Smooth muscle cell (in vitro differentiated cells): ENCODE measurements at regions not wholly inside any gene's neighbourhood (a gene's known extent, or its start where the extent isn't known, plus 50 kb on each side); places are given as distances from the start of the nearest gene placed in this dataset.

Experiments used
- DNase-seq: peaks from one replicate; lab custom pipeline; 2025; ENCODE audit not compliant: unreplicated experiment; lab: John Stamatoyannopoulos, UW
- H2AFZ ChIP-seq: fragments of 200-600 bp; sonication (generic); 2 replicates; pipeline ENCODE4 v1.6.0; 2016; ENCODE audit warnings: antibody characterized with exemption, low read depth, mild to moderate bottlenecking
- H3F3A ChIP-seq: fragments of 200-600 bp; sonication (generic); 2 replicates; pipeline ENCODE4 v1.6.0; 2017; ENCODE audit warnings: antibody characterized with exemption, low read depth
- H3K27ac ChIP-seq: fragments of 200-600 bp; sonication (generic); 2 replicates; pipeline ENCODE4 v1.5.1; 2016; ENCODE audit warnings: low read depth, mild to moderate bottlenecking
- H3K27me3 ChIP-seq: fragments of 200-600 bp; sonication (generic); 2 replicates; pipeline ENCODE4 v1.6.1; 2016; ENCODE audit warnings: low read depth, mild to moderate bottlenecking
- H3K36me3 ChIP-seq: fragments of 200-600 bp; sonication (generic); 2 replicates; pipeline ENCODE4 v1.5.1; 2016; ENCODE audit warnings: low read depth
- H3K4me1 ChIP-seq: fragments of 200-600 bp; sonication (generic); 2 replicates; pipeline ENCODE4 v1.5.1; 2016; ENCODE audit warnings: low read depth
- H3K4me2 ChIP-seq: fragments of 200-600 bp; sonication (generic); 2 replicates; pipeline ENCODE4 v1.6.0; 2016; ENCODE audit warnings: mild to moderate bottlenecking
- H3K4me3 ChIP-seq: fragments of 200-600 bp; sonication (generic); 2 replicates; pipeline ENCODE4 v1.5.1; 2016; ENCODE audit warnings: mild to moderate bottlenecking
- H3K79me2 ChIP-seq: fragments of 200-600 bp; sonication (generic); 2 replicates; pipeline ENCODE4 v1.6.0; 2016; ENCODE audit warnings: low read depth, mild to moderate bottlenecking
- H3K9ac ChIP-seq: fragments of 200-600 bp; sonication (generic); 2 replicates; pipeline ENCODE4 v1.6.0; 2016; ENCODE audit warnings: low read depth
- H3K9me3 ChIP-seq: fragments of 200-600 bp; sonication (generic); replicated peaks from 2 replicates; pipeline ENCODE4 v1.5.1; 2016; ENCODE audit warnings: low read depth
- H4K20me1 ChIP-seq: fragments of 200-600 bp; sonication (generic); 2 replicates; pipeline ENCODE4 v1.6.0; 2016; ENCODE audit warnings: low read depth
- WGBS: methylation state at CpG from one replicate; pipeline ENCODE4 v1.1.7; 2016; ENCODE audit warnings: low lambda C conversion rate; 5-methylcytosine and 5-hydroxymethylcytosine counted together
- TF ChIP-seq, protein P1 (sequence below): fragments of 200-600 bp; sonication (generic); IDR thresholded peaks from 2 replicates; pipeline ENCODE4 v1.5.1; 2017; ENCODE audit warnings: borderline replicate concordance, mild to moderate bottlenecking, antibody characterized with exemption; ENCODE audit not compliant: insufficient read depth, poor library complexity, severe bottlenecking

DNA sequence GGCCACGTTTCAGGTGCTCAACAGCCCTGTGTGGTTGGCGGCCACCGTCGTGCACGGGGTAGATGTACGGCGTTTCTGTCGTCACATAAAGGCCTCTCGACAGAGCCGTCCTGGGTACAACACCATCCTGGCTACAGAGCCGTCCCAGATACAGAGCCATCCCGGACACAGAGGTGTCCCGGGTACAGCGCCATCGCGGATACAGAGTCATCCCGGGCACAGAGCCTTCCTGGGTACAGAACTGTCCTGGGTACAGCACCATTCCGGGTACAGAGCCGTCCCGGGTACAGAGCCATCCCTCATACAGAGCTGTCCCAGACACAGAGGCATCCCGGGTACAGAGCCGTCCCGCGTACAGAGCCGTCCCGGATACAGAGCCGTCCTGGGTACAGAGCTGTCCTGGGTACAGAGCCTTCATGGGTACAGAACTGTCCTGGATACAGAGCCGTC lies 222.7 kb upstream of the SOX1 start:
- Histone ChIP-seq H3K36me3 (no peaks in the 10 kb centered on the region), H3K4me1 (peaks cover 6% of the 10 kb centered on the region), H3K27me3 (peaks cover 22% of the 10 kb centered on the region), H3K79me2 (no peaks in the 10 kb centered on the region), H3K27ac (no peak overlapping the region), H3K9me3 (no peaks in the 10 kb centered on the region), H3F3A (no peaks in the 10 kb centered on the region), H2AFZ (no peak overlapping the region), H4K20me1 (no peaks in the 10 kb centered on the region), H3K4me2 (no peak overlapping the region), H3K9ac (no peak overlapping the region), H3K4me3 (no peak overlapping the region)
- TF ChIP-seq, protein P1, sequence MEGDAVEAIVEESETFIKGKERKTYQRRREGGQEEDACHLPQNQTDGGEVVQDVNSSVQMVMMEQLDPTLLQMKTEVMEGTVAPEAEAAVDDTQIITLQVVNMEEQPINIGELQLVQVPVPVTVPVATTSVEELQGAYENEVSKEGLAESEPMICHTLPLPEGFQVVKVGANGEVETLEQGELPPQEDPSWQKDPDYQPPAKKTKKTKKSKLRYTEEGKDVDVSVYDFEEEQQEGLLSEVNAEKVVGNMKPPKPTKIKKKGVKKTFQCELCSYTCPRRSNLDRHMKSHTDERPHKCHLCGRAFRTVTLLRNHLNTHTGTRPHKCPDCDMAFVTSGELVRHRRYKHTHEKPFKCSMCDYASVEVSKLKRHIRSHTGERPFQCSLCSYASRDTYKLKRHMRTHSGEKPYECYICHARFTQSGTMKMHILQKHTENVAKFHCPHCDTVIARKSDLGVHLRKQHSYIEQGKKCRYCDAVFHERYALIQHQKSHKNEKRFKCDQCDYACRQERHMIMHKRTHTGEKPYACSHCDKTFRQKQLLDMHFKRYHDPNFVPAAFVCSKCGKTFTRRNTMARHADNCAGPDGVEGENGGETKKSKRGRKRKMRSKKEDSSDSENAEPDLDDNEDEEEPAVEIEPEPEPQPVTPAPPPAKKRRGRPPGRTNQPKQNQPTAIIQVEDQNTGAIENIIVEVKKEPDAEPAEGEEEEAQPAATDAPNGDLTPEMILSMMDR, result no peak
- WGBS, result 97% methylated on average over 28 of the region's 28 CpGs
- no peak for DNase-seq

DNA sequence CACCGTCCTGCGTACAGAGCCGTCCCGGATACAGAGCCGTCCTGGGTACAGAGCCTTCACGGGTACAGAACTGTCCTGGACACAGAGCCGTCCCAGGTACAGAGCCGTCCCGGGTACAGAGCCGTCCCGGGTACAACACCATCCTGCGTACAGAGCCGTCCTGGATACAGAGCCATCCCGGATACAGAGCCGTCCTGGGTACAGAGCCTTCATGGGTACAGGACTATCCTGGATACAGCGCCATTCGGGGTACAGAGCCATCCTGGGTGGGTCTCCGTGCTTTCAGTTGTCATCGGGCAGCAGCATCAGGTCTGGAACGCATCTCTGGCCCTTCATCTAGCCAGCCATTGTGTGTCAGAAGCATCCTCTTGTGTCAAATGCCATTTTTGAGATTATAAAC lies 222.3 kb upstream of the SOX1 start:
- no peaks in the 10 kb centered on the region for H3K36me3 ChIP-seq
- no peak overlapping the region for H3K9ac ChIP-seq
- 95% methylated on average over 20 of the region's 20 CpGs for WGBS
- no peak for DNase-seq
- H3K4me3 ChIP-seq, result no peak overlapping the region
- H3K79me2 ChIP-seq, result no peaks in the 10 kb centered on the region
- no peak overlapping the region for H2AFZ ChIP-seq
- no peaks in the 10 kb centered on the region for H3K9me3 ChIP-seq
- H3F3A ChIP-seq, result no peaks in the 10 kb centered on the region
- TF ChIP-seq, protein P1, result no peak
- no peak overlapping the region for H3K4me2 ChIP-seq
- peaks cover 6% of the 10 kb centered on the region for H3K4me1 ChIP-seq
- no peaks in the 10 kb centered on the region for H4K20me1 ChIP-seq
- no peak overlapping the region for H3K27ac ChIP-seq
- peaks cover 22% of the 10 kb centered on the region for H3K27me3 ChIP-seq

DNA sequence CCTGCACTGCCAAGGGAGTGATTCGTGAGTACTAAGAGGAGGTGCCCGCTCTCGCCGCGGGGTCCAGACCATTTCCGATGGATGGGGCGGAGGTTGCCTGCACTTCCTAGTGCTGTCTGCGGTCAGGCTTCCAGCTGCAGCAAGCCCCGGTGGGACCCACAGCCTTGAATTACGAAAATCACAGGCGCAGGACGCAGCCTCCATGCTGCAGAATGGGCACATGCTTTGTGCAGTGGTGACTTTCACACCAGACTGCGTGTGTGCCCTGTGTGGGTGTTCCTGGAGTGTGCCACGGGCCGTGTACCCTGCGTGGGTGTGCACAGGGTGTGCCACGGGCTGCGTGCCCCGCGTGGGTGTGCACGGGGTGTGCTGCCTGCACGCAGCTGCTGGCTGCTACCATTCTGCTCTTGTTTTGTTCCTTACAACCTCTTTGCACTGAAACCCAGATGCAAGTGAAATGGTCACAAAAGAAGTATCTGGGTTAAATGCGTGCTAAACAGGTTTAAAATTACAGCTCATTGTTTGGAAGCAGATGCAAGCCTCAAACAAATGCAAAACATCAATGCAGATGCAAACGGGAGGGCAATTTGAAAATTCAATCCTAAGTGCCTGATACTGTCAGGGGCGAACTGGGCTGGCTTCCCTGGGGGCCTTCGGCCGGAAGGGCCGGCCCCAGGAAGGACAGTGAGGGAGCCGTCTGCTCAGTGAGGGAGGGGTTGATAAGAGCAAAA lies 221.2 kb upstream of the SOX1 start:
- Histone ChIP-seq H3K4me2 (no peak overlapping the region), H3K27me3 (peaks cover 22% of the 10 kb centered on the region), H3K4me3 (no peak overlapping the region), H4K20me1 (no peaks in the 10 kb centered on the region), H3K79me2 (no peaks in the 10 kb centered on the region), H3K9ac (no peak overlapping the region), H3K36me3 (no peaks in the 10 kb centered on the region), H3K9me3 (no peaks in the 10 kb centered on the region), H2AFZ (no peak overlapping the region), H3K27ac (no peak overlapping the region), H3K4me1 (peaks cover 6% of the 10 kb centered on the region), H3F3A (no peaks in the 10 kb centered on the region)
- 23% methylated on average over 29 of the region's 29 CpGs for WGBS
- TF ChIP-seq, protein P1, result no peak
- DNase-seq, result no peak
